ENCODE measurements at regions not wholly inside any gene's neighbourhood (a gene's known extent, or its start where the extent isn't known, plus 50 kb on each side); places are given as distances from the start of the nearest gene placed in this dataset.

DNA sequence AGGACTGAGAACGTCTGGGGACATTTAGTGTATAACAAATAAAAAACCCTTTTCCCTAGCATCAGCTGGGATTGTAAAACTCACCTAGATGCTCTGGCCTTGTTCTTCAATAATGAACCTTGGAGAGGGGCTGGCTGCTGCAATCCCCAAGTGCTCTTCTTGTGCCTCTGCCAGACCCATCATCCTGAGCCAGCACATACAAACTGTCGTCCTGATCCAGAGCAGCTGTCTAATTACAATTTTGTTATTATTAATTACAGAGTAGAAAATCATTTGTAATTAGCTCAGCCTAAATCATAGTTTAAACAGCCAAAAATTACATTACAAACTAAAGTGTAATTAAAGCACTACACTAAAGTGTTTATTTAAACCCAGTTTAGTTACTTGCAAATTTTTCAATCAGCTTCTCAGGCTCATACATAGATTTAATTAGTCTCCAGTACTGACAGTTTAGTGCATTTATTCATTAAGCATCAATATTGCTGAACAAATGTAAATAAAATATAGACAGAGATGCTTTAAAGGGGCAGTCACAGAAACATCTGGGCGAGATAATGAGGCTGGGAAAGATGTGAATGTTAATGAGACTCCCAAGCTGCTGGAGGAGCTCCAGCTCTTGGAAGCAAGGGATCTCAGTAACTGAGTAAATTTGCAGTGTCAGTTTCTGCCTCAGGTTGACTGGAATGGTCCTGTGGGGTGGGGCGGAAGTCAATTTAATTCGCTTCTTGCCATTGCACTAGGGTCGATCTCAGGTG is 632.3 kb upstream of the TLE4 start:
- no peak for TF ChIP-seq EZH2 (IDR thresholded peaks at IDR 0.05; ENCODE audit: borderline replicate concordance, low read depth, low read length, poor library complexity, severe bottlenecking)
- TF ChIP-seq, protein P1, sequence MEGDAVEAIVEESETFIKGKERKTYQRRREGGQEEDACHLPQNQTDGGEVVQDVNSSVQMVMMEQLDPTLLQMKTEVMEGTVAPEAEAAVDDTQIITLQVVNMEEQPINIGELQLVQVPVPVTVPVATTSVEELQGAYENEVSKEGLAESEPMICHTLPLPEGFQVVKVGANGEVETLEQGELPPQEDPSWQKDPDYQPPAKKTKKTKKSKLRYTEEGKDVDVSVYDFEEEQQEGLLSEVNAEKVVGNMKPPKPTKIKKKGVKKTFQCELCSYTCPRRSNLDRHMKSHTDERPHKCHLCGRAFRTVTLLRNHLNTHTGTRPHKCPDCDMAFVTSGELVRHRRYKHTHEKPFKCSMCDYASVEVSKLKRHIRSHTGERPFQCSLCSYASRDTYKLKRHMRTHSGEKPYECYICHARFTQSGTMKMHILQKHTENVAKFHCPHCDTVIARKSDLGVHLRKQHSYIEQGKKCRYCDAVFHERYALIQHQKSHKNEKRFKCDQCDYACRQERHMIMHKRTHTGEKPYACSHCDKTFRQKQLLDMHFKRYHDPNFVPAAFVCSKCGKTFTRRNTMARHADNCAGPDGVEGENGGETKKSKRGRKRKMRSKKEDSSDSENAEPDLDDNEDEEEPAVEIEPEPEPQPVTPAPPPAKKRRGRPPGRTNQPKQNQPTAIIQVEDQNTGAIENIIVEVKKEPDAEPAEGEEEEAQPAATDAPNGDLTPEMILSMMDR (conservative IDR thresholded peaks at IDR 0.05; ENCODE audit: low read depth, low read length): no peak

Measured in A673 (cell line).